B cell (primary cell): ENCODE measurements at regions not wholly inside any gene's neighbourhood (a gene's known extent, or its start where the extent isn't known, plus 50 kb on each side); places are given as distances from the start of the nearest gene placed in this dataset.

Experiments
- EZH2 ChIP-seq: IDR thresholded peaks from 2 replicates; pipeline ENCODE4 v1.6.1; 2012; ENCODE audit warnings: borderline replicate concordance, low read depth, mild to moderate bottlenecking, moderate library complexity, low read length; ENCODE audit not compliant: insufficient read depth, poor library complexity, severe bottlenecking
- TF ChIP-seq, protein P1 (sequence below): fragments of 200-600 bp; IDR thresholded peaks from one replicate; pipeline ENCODE4 v1.8.0; 2022; ENCODE audit warnings: antibody characterized with exemption, mild to moderate bottlenecking

DNA sequence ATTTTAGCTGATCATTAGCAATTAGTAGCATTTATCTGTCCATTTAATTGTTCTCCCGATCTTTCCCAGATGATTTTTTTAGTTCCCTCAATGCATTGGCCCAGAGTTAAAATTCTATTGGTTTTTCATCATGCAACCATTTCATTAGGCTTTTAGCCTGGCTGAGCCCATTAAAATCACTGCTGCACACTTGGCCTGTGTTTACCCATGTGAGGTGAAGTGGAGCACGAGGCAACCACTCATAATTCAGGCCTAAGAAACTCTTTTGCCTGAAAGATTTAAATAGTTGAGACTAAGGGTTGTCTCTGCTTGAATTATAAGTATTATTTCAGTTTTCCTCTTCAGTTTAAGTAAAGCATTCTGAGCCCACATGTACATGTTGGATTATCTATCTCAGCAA is 889.0 kb upstream of the ADGRL4 start:
- TF ChIP-seq, protein P1, sequence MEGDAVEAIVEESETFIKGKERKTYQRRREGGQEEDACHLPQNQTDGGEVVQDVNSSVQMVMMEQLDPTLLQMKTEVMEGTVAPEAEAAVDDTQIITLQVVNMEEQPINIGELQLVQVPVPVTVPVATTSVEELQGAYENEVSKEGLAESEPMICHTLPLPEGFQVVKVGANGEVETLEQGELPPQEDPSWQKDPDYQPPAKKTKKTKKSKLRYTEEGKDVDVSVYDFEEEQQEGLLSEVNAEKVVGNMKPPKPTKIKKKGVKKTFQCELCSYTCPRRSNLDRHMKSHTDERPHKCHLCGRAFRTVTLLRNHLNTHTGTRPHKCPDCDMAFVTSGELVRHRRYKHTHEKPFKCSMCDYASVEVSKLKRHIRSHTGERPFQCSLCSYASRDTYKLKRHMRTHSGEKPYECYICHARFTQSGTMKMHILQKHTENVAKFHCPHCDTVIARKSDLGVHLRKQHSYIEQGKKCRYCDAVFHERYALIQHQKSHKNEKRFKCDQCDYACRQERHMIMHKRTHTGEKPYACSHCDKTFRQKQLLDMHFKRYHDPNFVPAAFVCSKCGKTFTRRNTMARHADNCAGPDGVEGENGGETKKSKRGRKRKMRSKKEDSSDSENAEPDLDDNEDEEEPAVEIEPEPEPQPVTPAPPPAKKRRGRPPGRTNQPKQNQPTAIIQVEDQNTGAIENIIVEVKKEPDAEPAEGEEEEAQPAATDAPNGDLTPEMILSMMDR: no peak
- no peak for TF ChIP-seq EZH2
